CD4-positive, alpha-beta T cell treated with Interferon gamma for 1 hour (primary cell): ENCODE measurements at regions not wholly inside any gene's neighbourhood (a gene's known extent, or its start where the extent isn't known, plus 50 kb on each side); places are given as distances from the start of the nearest gene placed in this dataset.
A peak's percentile ranks its signal among the peaks of the same experiment; 100 is the strongest.

Experiments
- DNase-seq: peaks from one replicate; pipeline ENCODE4 v3.0.0-alpha.2; 2020

- DNase-seq: no peak
Observed at GRCh38 chr10:44828508-44829142, 82.5 kb upstream of the TMEM72 start.

- no peak for DNase-seq
Observed at GRCh38 chr10:44829426-44829825, 81.7 kb upstream of the TMEM72 start.

- no peak for DNase-seq
Observed at GRCh38 chr10:44830022-44830421, 81.1 kb upstream of the TMEM72 start.

- DNase-seq: no peak
Observed at GRCh38 chr10:44831581-44831980, 79.6 kb upstream of the TMEM72 start.

GRCh38 chr10:44832595-44833390 is 78.3 kb upstream of the TMEM72 start:
- DNase-seq: no peak

- DNase-seq: no peak
Observed at GRCh38 chr10:44834131-44834530, 77.0 kb upstream of the TMEM72 start.

- no peak for DNase-seq
Observed at GRCh38 chr10:44835300-44835699, 75.8 kb upstream of the TMEM72 start.

- no peak for DNase-seq
Observed at GRCh38 chr10:44843484-44843883, 67.7 kb upstream of the TMEM72 start.

- DNase-seq: no peak
Observed at GRCh38 chr10:44845361-44846175, 65.6 kb upstream of the TMEM72 start.

- no peak for DNase-seq
Observed at GRCh38 chr10:44847110-44847509, 64.0 kb upstream of the TMEM72 start.

GRCh38 chr10:44848211-44848610 is 62.9 kb upstream of the TMEM72 start:
- no peak for DNase-seq

- no peak for DNase-seq
Observed at GRCh38 chr10:44849936-44850335, 61.2 kb upstream of the TMEM72 start.

- DNase-seq: no peak
Observed at GRCh38 chr10:44850356-44850934, 60.7 kb upstream of the TMEM72 start.

GRCh38 chr10:44851413-44851812 is 59.7 kb upstream of the TMEM72 start:
- no peak for DNase-seq

GRCh38 chr10:44851881-44852280 is 59.3 kb upstream of the TMEM72 start:
- DNase-seq: no peak

- DNase-seq: no peak
Observed at GRCh38 chr10:44853148-44853734, 57.9 kb upstream of the TMEM72 start.

- DNase-seq: no peak
Observed at GRCh38 chr10:44853796-44854195, 57.3 kb upstream of the TMEM72 start.

GRCh38 chr10:44854693-44855350 is 56.3 kb upstream of the TMEM72 start:
- DNase-seq: no peak

- DNase-seq: no peak
Observed at GRCh38 chr10:44856696-44857095, 54.4 kb upstream of the TMEM72 start.

- DNase-seq: peak; percentile 22
Observed at GRCh38 chr10:44857363-44858016, 53.6 kb upstream of the TMEM72 start.

GRCh38 chr10:44858017-44858371 is 53.1 kb upstream of the TMEM72 start:
- DNase-seq: no peak

GRCh38 chr10:44858988-44859387 is 52.1 kb upstream of the TMEM72 start:
- DNase-seq: no peak
